ENCODE measurements at regions not wholly inside any gene's neighbourhood (a gene's known extent, or its start where the extent isn't known, plus 50 kb on each side); places are given as distances from the start of the nearest gene placed in this dataset.
"Not testable (repeated sequence)": the region's sequence is repeated elsewhere in the genome, so short reads cannot be mapped to it uniquely, and the experiment has no call there.

DNA sequence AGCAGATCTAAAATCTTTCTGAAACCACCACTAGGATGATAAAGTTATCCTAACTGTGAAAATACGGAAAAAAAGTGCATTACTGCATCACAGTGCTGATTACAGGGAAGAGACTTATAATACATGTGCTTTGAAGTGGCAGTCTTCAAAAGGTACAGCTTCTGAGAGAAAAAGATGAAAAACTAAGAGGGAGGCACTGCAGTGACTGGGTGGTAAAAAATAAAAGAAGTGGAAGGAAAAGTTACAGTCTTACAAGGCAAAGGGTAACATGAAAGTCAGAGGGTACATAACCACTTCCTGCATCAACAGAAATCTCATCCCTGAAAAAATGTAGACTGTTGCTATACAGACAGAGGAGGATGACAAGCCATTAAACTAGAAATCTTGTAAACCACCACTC, 465.3 kb downstream of the ACTR3B start:
- in situ Hi-C loops (cut with HindIII; ENCODE audit: low pct_unique_long_range_greater_than_20kb, low sequenced_read_pairs): no loop called here
- no peak overlapping the region for H3K27ac ChIP-seq (ENCODE audit: low read length)
- POLR2A ChIA-PET: no interaction called here
- no TSS peak for BruUV-seq (replicated peaks)
- ATAC-seq (no peak), DNase-seq (ENCODE audit: low read depth, low spot score) (no peak)
- H3K36me3 ChIP-seq (ENCODE audit: control insufficient read depth, insufficient read depth, low read length): no peaks in the 10 kb centered on the region
- H3K4me3 ChIP-seq (ENCODE audit: low read depth in 2 of 2, low read length in 2 of 2): no peak overlapping the region
- CTCF ChIA-PET: no interaction called here
- no peaks in the 10 kb centered on the region for H3K27me3 ChIP-seq (ENCODE audit: control insufficient read depth, insufficient read depth, low read length)
- H3K4me1 ChIP-seq (ENCODE audit: control insufficient read depth, insufficient read depth, low read length): no peaks in the 10 kb centered on the region
- no peak for TF ChIP-seq TCF7L2 (IDR thresholded peaks at IDR 0.05; ENCODE audit: low read depth, low read length)
- TF ChIP-seq SIN3A (IDR thresholded peaks at IDR 0.05; ENCODE audit: borderline replicate concordance, insufficient read depth, low read depth, low read length): no peak
- TF ChIP-seq, protein P1, sequence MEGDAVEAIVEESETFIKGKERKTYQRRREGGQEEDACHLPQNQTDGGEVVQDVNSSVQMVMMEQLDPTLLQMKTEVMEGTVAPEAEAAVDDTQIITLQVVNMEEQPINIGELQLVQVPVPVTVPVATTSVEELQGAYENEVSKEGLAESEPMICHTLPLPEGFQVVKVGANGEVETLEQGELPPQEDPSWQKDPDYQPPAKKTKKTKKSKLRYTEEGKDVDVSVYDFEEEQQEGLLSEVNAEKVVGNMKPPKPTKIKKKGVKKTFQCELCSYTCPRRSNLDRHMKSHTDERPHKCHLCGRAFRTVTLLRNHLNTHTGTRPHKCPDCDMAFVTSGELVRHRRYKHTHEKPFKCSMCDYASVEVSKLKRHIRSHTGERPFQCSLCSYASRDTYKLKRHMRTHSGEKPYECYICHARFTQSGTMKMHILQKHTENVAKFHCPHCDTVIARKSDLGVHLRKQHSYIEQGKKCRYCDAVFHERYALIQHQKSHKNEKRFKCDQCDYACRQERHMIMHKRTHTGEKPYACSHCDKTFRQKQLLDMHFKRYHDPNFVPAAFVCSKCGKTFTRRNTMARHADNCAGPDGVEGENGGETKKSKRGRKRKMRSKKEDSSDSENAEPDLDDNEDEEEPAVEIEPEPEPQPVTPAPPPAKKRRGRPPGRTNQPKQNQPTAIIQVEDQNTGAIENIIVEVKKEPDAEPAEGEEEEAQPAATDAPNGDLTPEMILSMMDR (IDR thresholded peaks at IDR 0.05): no peak
- TF ChIP-seq POLR2AphosphoS5 (IDR thresholded peaks at IDR 0.05; ENCODE audit: low read depth, low read length): no peak
- TF ChIP-seq, protein P2, sequence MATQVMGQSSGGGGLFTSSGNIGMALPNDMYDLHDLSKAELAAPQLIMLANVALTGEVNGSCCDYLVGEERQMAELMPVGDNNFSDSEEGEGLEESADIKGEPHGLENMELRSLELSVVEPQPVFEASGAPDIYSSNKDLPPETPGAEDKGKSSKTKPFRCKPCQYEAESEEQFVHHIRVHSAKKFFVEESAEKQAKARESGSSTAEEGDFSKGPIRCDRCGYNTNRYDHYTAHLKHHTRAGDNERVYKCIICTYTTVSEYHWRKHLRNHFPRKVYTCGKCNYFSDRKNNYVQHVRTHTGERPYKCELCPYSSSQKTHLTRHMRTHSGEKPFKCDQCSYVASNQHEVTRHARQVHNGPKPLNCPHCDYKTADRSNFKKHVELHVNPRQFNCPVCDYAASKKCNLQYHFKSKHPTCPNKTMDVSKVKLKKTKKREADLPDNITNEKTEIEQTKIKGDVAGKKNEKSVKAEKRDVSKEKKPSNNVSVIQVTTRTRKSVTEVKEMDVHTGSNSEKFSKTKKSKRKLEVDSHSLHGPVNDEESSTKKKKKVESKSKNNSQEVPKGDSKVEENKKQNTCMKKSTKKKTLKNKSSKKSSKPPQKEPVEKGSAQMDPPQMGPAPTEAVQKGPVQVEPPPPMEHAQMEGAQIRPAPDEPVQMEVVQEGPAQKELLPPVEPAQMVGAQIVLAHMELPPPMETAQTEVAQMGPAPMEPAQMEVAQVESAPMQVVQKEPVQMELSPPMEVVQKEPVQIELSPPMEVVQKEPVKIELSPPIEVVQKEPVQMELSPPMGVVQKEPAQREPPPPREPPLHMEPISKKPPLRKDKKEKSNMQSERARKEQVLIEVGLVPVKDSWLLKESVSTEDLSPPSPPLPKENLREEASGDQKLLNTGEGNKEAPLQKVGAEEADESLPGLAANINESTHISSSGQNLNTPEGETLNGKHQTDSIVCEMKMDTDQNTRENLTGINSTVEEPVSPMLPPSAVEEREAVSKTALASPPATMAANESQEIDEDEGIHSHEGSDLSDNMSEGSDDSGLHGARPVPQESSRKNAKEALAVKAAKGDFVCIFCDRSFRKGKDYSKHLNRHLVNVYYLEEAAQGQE (IDR thresholded peaks at IDR 0.05; ENCODE audit: insufficient read depth in 1 of 2, low read depth in 2 of 2, low read length in 1 of 2): no peak
- no peaks in the 10 kb centered on the region for H3K9me3 ChIP-seq (ENCODE audit: control insufficient read depth, insufficient read depth, low read depth, low read length)
- intact Hi-C loops (cut with micrococcal nuclease; ENCODE audit: unreplicated experiment): no loop called here

DNA sequence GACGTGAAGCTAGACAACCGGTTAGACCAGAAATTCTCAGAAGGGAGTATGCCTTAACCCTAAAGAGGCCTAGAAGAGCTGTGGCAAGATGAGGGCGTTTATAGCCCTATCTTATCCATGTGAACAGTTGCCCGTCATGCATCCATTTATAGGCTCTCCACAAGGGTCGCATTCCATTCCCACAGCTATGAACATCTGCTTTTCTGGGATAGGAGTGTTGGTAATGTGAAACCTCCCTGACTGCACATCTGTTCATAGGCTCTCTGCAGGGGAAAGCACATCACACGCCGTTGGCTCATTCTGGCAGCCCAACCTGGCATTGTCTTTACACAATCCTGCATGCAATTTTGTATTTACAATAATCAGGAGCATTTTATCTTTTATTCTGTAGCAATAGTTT, 485.6 kb downstream of the ACTR3B start:
- DNase-seq (ENCODE audit: low read depth, low spot score); CTCF ChIA-PET; H3K36me3 ChIP-seq (ENCODE audit: control insufficient read depth, insufficient read depth, low read length); intact Hi-C loops (cut with micrococcal nuclease; ENCODE audit: unreplicated experiment); ATAC-seq; H3K27ac ChIP-seq (ENCODE audit: low read length); in situ Hi-C loops (cut with HindIII; ENCODE audit: low pct_unique_long_range_greater_than_20kb, low sequenced_read_pairs); BruUV-seq (replicated peaks); H3K4me1 ChIP-seq (ENCODE audit: control insufficient read depth, insufficient read depth, low read length); H3K9me3 ChIP-seq (ENCODE audit: control insufficient read depth, insufficient read depth, low read depth, low read length); H3K27me3 ChIP-seq (ENCODE audit: control insufficient read depth, insufficient read depth, low read length); POLR2A ChIA-PET; H3K4me3 ChIP-seq (ENCODE audit: low read depth in 2 of 2, low read length in 2 of 2): not testable (repeated sequence)

DNA sequence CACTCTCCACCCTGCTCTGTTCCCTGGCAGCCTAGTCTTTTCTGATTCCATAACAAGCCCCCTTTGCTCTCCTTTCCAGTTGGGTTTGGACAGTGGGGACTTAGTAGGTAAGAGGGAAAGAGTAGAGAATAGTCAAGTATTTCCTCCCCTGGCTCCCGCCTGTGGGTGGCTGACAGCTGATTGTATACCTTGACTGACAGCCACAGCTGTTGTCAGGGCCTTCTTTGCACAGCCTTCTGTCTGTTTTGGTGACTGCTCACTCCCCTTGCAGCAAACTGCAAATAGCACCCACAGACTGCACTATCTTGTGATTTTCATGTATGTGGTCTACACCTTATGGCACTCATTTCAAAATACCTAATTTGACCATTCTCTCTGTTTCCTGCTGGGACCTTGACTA, 486.3 kb downstream of the ACTR3B start:
- ATAC-seq: no peak
- ChIA-PET POLR2A (no interaction called here), CTCF (no interaction called here)
- H3K9me3 ChIP-seq (ENCODE audit: control insufficient read depth, insufficient read depth, low read depth, low read length): no peaks in the 10 kb centered on the region
- H3K4me1 ChIP-seq (ENCODE audit: control insufficient read depth, insufficient read depth, low read length): no peaks in the 10 kb centered on the region
- DNase-seq (ENCODE audit: low read depth, low spot score): no peak
- TF ChIP-seq POLR2AphosphoS5 (IDR thresholded peaks at IDR 0.05; ENCODE audit: low read depth, low read length): no peak
- no peak for TF ChIP-seq TCF7L2 (IDR thresholded peaks at IDR 0.05; ENCODE audit: low read depth, low read length)
- TF ChIP-seq, protein P1 (IDR thresholded peaks at IDR 0.05): no peak
- TF ChIP-seq, protein P2 (IDR thresholded peaks at IDR 0.05; ENCODE audit: insufficient read depth in 1 of 2, low read depth in 2 of 2, low read length in 1 of 2): no peak
- TF ChIP-seq SIN3A (IDR thresholded peaks at IDR 0.05; ENCODE audit: borderline replicate concordance, insufficient read depth, low read depth, low read length): no peak
- H3K27ac ChIP-seq (ENCODE audit: low read length): no peak overlapping the region
- BruUV-seq (replicated peaks): no TSS peak
- no peaks in the 10 kb centered on the region for H3K36me3 ChIP-seq (ENCODE audit: control insufficient read depth, insufficient read depth, low read length)
- intact Hi-C loops (cut with micrococcal nuclease; ENCODE audit: unreplicated experiment): no loop called here
- in situ Hi-C loops (cut with HindIII; ENCODE audit: low pct_unique_long_range_greater_than_20kb, low sequenced_read_pairs): no loop called here
- H3K27me3 ChIP-seq (ENCODE audit: control insufficient read depth, insufficient read depth, low read length): no peaks in the 10 kb centered on the region
- no peak overlapping the region for H3K4me3 ChIP-seq (ENCODE audit: low read depth in 2 of 2, low read length in 2 of 2)
